Activated CD4-positive, alpha-beta T cell treated with anti-CD3 and anti-CD28 coated beads, Interleukin-2, amount 50 U/mL, for 4 hours (primary cell): ENCODE measurements at regions not wholly inside any gene's neighbourhood (a gene's known extent, or its start where the extent isn't known, plus 50 kb on each side); places are given as distances from the start of the nearest gene placed in this dataset.

Source experiments
- DNase-seq, 2 experiments: peaks; one replicate each; pipeline ENCODE4 v3.0.0-alpha.2; 2020

DNA sequence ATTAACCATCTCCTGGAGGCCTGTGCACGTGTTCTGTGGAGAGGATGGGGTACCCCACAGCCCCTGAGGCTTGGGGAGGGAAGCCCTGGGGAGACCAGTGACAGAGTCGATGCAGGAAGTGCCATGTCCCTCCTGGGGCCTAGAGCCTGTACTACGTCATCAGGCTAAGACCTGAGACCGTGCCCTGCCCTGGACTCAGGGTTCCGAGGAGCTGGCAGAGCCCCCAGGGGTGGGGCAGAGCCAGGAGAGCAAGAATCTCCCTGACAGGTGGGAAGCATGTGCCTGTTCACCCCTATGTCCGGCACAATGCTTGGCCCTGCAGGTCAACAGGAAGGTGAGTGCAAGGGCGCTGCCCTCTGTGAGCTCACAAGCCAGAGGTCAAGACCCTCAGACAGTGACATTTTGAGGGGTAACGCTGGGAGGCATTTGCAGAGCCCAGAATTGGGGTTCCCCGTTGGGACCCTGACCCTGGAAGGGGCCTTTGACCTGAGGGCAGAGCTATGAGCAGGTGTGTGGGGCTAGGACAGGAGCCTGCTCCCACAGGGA is 781.6 kb downstream of the BRD1 start:
- DNase-seq = no peak

- no peak for DNase-seq
Measured at GRCh38 chr22:49045276-49045675, 782.4 kb downstream of the BRD1 start.

DNA sequence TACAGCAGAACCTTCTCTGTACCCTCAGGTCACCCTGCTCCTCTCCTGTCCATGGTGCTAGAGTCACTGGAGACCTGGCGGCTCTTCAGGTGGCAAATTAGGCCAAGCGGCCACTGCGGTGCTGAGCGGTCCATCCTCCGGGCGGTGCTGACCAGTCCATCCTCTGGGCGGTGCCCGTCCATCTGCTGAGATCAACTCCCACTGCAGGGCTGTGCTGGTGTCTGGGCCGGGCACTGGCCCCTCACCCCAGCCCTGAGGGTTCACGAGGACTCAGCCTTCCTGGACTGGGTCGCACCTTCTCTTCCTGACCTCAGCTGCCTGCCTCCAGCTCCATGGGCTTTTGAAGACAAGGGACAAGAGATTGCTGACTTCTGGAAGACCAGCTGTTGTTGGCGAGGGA is 782.9 kb downstream of the BRD1 start:
- DNase-seq = no peak

DNA sequence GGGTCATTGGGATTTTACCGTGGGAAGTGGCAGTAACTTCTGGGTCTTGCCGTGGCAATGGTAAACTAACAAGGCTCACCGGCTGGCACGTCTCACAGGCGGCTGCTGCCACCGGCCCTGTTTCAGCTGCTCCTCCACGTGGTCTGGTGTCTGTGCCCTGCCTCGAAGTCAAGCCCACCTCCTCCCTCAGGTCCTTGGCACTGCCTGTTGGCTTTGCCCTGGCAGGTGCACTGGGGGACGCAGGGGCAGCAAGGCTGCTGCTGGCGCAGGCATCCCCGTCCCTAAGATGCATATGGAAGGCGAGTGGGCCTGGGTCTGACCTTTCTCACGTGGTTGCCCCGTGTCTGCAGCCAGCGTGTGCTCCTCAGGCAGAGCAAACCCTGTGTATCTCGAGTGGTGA is 783.6 kb downstream of the BRD1 start:
- DNase-seq = no peak

DNA sequence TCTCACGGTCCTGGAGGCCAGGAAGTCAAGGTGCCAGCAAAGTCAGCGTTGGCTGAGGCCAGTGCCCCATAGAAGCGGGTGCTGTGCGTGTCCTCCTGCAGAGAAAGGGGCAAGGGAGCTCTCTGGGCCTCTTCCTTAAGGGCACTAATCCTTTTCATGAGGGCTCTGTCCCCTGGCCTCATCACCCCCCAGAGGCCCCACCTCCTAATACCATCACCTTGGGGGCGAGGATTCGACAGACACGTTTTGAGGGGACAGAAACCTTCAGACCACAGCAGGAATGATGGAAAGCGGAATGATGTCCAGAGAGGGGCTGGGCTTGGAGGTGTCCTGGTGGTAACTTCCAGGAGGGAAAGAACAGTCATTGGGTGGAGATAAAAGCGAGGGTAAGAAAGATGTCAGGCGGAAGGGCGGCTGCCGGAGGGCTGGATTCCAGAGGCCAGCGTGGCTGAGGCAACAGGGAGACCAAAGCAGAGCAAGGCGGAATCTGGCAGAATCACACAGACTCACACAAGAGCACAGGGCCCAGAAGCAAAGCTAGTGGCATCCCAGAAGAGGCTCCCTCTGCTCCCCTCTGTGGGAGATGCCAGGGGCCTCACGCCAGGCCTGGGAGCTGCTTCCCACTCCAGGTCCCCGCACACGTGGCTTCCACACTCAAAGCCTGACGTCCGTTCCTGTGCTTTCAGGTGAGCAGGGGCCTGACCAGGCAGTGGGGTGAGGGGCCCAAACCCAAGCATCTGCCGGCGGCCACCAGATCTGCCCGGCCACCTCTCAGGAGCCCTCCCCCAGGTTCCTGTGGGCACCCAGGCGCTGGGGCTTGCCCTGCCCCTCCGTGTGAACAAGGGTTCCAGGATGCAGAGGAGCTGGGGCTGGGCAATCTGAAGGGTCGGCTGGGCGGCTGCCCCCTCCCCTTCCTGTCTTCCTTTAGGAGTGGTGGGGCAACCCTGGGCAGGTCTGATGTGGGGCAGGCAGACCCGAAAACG is 784.5 kb downstream of the BRD1 start:
- DNase-seq = no peak

DNA sequence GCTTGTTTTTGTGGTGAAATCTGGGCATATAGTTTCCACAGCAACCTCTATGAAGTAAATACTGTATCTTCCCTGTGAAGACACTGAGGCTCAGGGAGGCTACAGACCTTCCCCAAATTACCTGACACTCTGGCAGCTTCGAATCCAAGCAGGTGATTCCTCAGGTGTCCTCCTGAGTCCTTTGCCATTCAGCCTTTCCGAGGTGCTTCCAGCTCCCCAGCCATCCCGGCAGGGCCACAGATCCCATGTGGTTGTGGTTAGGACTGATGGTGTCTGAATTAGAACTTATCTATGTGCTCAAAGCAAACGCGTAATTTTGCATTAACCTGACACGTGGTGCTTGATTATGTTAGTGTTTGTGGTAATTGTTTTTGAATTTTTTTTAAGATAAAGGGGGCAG is 785.6 kb downstream of the BRD1 start:
- no peak for DNase-seq

DNA sequence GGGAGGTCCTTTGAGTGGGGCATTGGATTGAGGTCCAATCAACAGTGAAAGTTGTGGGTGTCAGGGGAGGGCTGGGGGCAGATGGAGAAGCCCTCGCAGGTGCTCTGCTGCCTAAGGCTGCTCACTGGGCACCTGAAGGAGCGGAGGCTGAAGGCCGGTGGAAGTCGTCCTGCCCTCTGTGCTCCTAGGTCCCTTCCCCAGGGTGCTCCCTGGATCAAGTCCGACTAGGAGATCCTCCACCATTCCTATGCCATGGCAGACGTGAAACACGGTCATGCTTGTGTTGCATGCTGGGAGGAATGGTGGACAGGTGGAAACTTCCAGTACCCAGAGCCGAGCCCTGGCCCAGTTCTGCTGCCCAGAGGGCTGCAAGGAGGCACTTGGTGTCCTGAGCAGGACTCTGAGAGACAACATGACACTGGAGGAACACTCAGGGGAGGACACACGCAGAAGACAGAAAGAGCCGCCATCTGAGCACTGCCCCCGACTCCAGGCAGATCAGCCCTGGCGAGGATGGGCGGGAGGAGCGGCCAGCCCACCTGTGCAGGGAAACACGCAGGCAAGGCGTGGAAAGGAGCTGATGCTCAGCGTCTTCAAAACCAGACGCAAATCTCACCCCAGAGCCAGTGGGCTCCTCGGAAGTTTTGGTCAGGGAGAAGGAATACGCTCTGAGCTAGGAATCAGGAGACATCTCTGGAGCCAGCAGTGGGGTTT is 786.8 kb downstream of the BRD1 start:
- no peak for DNase-seq

GRCh38 chr22:49040111-49040510 is 787.6 kb downstream of the BRD1 start:
- no peak for DNase-seq

- DNase-seq = no peak
Measured at GRCh38 chr22:49039625-49040024, 788.0 kb downstream of the BRD1 start.

DNA sequence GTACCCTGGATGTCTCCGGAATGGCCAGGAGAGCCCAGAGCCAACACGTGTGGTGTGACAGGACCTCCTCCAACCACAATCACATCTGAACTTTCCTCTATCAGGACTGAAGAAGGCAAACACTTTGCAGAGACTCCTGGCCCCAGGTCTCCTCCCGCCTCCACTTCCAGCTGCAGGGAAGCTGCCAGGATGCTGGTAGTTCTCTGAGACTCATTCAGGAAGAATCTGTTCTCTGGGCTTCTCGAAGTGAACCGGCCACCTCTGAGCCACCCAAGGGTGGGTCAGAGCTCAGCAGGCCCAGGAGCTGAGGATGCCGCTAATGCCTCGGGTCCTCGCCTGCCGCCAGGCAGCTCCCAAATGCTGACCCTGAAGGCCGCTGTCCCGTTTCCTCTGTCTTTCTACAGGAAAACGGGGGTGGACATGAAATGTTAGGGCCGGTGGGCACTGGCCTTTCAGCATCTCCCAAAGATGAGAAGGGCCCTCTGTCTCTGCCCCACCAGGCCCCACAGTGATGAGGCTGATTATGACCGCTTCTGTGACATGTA is 789.9 kb downstream of the BRD1 start:
- no peak for DNase-seq

DNA sequence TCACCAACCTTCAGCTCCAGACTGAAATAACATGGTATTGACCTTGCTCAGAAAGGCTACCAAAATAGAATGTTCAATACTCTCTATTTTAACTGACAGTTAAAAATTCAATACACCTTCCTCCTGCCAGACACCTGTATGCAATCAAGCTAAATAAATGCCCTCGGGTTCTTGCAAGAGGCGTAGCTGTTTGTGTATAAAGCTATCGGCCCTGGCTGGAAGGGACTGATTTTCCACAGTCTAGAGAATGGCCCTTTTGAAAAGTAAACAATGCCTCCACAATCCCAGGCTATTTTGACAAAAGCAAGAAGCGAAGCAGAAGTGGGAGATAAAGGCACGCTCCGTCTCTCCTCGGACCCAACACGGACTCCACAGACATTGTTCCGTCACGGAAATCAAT is 791.2 kb downstream of the BRD1 start:
- DNase-seq = no peak

DNA sequence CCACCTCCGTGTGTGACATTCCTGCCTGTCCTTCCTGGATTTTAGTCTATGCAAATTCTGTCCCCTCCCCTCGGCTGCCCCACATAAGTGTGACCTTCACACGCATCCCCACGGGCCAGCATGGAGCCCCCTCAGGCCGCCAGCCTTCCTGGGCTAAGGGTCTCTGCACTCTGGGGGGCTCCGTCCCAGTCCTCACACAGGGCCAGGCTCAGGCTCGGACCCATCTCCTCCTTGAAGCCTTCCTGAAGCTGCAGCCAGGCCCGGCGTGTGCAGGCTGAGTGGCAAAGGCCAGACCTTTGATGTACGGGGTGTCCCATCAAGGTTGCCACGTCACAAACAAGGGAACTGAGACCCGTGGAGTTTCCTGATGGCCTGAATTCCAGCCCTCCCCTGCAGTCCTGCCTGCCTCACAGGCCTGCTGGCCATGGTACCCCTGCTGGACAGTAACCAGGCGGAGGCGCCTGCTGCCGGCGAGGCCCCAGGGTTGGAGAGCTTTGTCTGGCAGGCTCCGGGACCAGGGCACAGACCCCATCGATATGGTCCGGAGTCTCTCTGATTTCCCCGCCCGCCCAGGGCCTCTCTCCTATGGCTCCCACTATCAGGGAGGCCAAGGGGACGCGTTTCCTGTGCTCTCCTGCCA is 791.7 kb downstream of the BRD1 start:
- DNase-seq = no peak

- no peak for DNase-seq
Measured at GRCh38 chr22:49034836-49035817, 792.5 kb downstream of the BRD1 start.

DNA sequence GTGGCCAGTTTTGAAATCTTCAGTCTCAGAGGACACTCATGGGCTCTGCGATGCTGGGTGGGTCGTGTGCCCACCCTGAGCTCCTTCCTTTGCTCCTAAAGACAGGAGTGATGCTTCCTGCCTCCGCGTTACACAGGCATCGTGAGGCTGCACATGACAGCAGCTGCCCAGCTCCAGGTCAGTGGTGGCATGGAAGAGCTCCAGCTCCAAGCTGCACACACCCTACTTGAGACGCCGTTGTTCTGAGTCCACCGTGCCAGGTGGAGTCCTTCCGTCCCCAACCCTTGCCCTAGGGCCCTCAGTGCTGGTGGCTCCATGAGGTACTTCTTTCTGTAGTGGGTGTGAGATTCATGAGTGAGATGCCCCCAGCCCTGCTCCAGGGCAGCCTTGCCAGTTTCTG is 794.1 kb downstream of the BRD1 start:
- DNase-seq = no peak

GRCh38 chr22:49032821-49033220 is 794.9 kb downstream of the BRD1 start:
- DNase-seq = no peak

DNA sequence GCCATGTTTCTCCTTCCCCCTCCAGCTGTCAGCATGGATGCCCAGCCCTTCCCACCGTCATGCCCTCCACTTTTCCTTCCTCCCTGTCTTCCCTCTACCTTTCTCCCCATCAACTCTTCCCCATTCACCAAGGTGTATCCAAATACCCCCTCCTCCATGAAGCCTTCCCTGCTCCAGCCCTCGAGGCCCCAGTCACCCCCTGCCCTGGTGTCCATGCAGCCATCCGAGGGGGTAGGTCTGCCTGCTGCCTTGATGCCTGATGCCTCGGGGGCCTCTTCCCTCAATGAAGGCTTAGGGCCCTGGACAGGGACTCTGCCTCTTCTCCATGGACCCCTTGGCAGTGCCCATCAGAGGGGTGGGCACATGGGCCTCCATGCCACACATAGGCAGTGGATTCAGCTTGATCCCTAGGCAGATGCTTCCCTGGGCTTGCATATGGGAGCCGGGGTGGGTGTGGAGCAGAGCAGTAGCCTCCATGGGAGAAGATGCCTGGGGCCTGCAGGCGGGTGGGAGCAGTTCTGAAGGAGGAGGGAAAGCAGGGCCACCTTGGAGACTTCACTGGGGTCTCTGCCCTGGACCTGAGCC is 795.8 kb downstream of the BRD1 start:
- DNase-seq = no peak

DNA sequence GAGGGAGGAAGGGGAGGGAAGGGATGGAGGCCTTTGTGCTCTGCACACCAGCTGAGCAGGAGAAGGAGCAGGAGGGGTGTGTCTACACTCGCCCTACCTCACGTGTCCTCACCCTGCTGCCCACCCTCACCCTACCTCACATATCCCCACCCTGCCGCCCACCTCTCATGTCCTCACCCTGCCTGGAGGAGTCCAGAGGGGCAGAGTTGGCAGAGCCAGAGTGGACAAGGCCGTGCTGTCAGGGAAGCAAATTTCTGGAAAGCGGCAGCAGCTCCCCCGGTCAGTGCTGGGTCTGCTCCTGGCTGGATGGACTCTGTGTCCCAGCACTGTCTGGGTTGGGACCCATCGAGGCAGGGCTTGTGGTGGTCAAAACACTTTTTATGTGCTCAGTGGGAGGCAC is 799.6 kb downstream of the BRD1 start:
- no peak for DNase-seq

- DNase-seq = no peak
Measured at GRCh38 chr22:49027368-49027670, 800.4 kb downstream of the BRD1 start.

DNA sequence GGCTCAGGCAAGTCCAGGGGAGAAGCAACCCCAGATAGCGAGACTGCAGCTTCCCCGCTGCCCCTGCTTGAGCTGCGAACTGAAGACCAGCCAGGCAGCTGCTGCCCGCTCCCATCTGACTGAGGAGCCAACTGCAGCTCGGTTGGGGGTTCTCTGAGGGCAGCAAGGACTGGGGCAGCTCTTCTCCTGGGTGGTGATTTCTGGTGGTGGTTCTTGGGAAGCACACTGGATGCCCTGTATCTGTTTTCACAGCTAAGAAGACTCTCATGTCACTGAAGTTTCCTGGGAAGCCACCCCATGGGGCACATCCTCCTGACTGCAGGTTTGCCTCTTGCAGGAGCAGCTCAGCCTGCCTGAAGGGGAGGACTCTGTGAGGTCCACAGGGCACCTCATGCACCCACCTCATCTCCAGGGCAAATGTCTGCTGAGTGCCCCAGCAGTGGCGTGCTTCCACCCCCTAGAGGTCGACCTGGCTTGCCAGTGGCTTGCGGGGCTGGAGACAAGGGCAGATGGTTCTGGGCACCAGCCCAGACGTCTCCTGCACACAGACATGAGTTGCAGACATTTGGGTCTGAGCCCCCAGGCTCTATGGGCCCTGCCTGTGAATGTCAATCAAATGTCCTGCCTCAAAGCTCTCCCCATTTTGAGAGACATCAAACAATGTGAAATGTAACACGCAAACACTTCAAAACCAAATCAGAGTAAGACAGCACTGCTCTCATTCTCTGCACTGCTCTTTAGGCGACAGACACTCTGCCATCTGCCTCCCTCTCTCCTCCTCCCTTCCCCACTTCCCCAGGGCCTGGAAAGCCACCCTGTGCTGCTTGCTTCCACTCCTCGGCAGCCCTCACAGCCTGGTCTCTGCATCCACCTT is 800.9 kb downstream of the BRD1 start:
- DNase-seq = no peak

GRCh38 chr22:49025791-49026493 is 801.7 kb downstream of the BRD1 start:
- no peak for DNase-seq
